ENCODE measurements at regions not wholly inside any gene's neighbourhood (a gene's known extent, or its start where the extent isn't known, plus 50 kb on each side); places are given as distances from the start of the nearest gene placed in this dataset.
A peak's percentile ranks its signal among the peaks of the same experiment; 100 is the strongest.

GRCh38 chr2:219856602-219857001 is 229.2 kb downstream of the SLC4A3 start:
- no peak for TF ChIP-seq CTCF (IDR thresholded peaks at IDR 0.05; ENCODE audit: insufficient read depth, low read depth, low read length)
- POLR2A ChIA-PET = no interaction called here
- CTCF ChIA-PET = interaction anchor here (1.1 kb wide), 1 partner anchor 24 kb away, joined by 3 read pairs; no protein-coding TSS in a partner anchor

GRCh38 chr2:219857751-219858150 is 230.3 kb downstream of the SLC4A3 start:
- peaks cover 4% of the 10 kb centered on the region for H3K27me3 ChIP-seq (ENCODE audit: control insufficient read depth, insufficient read depth, low read length)
- no peak for DNase-seq (ENCODE audit: low read depth)
- ChIA-PET POLR2A (no interaction called here), CTCF (no interaction called here)
- H3K4me3 ChIP-seq (ENCODE audit: low read depth, low read length) = no peak overlapping the region
- H3K36me3 ChIP-seq (ENCODE audit: control insufficient read depth, insufficient read depth, low read length) = no peaks in the 10 kb centered on the region
- no peak for TF ChIP-seq CTCF (IDR thresholded peaks at IDR 0.05; ENCODE audit: insufficient read depth, low read depth, low read length)

More at GRCh38 chr2:219856602-219857001, 229.2 kb downstream of the SLC4A3 start:
- no peak for DNase-seq (ENCODE audit: low read depth)
- peaks cover 5% of the 10 kb centered on the region for H3K27me3 ChIP-seq (ENCODE audit: control insufficient read depth, insufficient read depth, low read length)
- no peaks in the 10 kb centered on the region for H3K36me3 ChIP-seq (ENCODE audit: control insufficient read depth, insufficient read depth, low read length)
- no peak overlapping the region for H3K4me3 ChIP-seq (ENCODE audit: low read depth, low read length)

GRCh38 chr2:219861307-219861706 is 233.9 kb downstream of the SLC4A3 start:
- ChIA-PET CTCF (no interaction called here), POLR2A (no interaction called here)
- H3K27me3 ChIP-seq (ENCODE audit: control insufficient read depth, insufficient read depth, low read length) = peaks cover 5% of the 10 kb centered on the region
- no peak overlapping the region for H3K4me3 ChIP-seq (ENCODE audit: low read depth, low read length)
- DNase-seq (ENCODE audit: low read depth) = no peak
- TF ChIP-seq CTCF (IDR thresholded peaks at IDR 0.05; ENCODE audit: insufficient read depth, low read depth, low read length) = no peak
- H3K36me3 ChIP-seq (ENCODE audit: control insufficient read depth, insufficient read depth, low read length) = no peaks in the 10 kb centered on the region

- CTCF ChIA-PET = no interaction called here
- no peak for TF ChIP-seq CTCF (IDR thresholded peaks at IDR 0.05; ENCODE audit: insufficient read depth, low read depth, low read length)
- no peak for DNase-seq (ENCODE audit: low read depth)
- H3K4me3 ChIP-seq (ENCODE audit: low read depth, low read length) = no peak overlapping the region
- POLR2A ChIA-PET = no interaction called here
- no peaks in the 10 kb centered on the region for H3K36me3 ChIP-seq (ENCODE audit: control insufficient read depth, insufficient read depth, low read length)
- H3K27me3 ChIP-seq (ENCODE audit: control insufficient read depth, insufficient read depth, low read length) = peaks cover 3% of the 10 kb centered on the region; the same call in 1 of the 2 replicates
These were observed 236.7 kb downstream of the SLC4A3 start for GRCh38 chr2:219864154-219864553.

- Histone ChIP-seq H3K27me3 (ENCODE audit: control insufficient read depth, insufficient read depth, low read length) (peaks cover 2% of the 10 kb centered on the region; the same call in 1 of the 2 replicates), H3K4me3 (ENCODE audit: low read depth, low read length) (no peak overlapping the region), H3K36me3 (ENCODE audit: control insufficient read depth, insufficient read depth, low read length) (no peaks in the 10 kb centered on the region)
- ChIA-PET POLR2A (no interaction called here), CTCF (no interaction called here)
- no peak for TF ChIP-seq CTCF (IDR thresholded peaks at IDR 0.05; ENCODE audit: insufficient read depth, low read depth, low read length)
- peak; percentile 56 for DNase-seq (ENCODE audit: low read depth)
These were observed 241.2 kb downstream of the SLC4A3 start for GRCh38 chr2:219868635-219869034.
